ENCODE measurements at regions not wholly inside any gene's neighbourhood (a gene's known extent, or its start where the extent isn't known, plus 50 kb on each side); places are given as distances from the start of the nearest gene placed in this dataset.
"Not testable (repeated sequence)": the region's sequence is repeated elsewhere in the genome, so short reads cannot be mapped to it uniquely, and the experiment has no call there.

GRCh38 chrX:42832764-42833549 lies 55.0 kb upstream of the PPP1R2C start:
- no peak for DNase-seq (ENCODE audit: low read depth)

DNA sequence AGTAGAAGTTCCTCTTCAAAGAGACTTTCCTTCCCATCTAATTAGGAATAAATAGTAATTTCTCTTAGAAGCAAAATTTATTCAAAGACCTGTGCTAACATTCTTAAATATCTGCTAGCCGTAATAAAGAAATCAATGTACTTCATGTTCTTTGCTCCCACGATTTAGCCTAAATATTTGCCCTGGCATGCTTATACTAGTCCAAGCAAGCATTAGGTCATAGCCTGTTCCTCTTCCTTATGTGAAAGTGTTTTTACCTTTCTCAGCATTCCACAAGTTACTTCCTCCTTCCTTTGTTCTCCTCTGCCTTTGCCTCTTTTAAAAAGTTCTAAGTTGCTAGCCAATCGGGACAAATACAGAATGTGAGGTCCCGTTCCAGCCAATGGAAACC lies 55.6 kb upstream of the PPP1R2C start:
- DNase-seq (ENCODE audit: low read depth) = not testable (repeated sequence)

DNA sequence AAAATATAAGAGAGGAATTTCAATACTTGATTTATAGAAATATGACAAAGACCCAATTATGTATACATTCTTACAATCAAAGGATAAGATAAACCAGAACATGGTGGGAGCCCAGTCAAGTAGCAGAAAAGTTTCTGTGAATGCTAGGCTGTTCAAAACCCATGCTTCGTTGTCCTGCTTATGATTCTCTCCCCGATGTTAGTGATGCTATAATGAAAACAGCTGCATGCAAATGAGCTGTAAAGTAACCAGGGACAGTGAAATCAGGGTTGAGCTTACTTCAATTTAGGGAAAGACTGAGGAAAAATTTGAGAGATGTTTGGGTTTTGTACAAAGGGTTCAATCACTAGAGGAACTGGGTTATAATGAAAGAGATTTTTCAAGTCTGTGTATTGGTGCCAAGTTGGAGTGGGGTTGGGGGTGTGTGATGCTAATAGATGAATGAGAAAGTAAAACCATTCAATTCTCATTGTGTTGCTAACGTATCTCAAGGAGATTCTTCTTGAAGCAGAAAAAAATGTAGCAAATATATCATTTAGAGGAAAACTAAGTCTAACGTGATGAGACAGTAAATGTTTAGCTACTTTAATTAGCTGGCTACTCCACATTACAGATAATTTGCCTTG lies 59.3 kb upstream of the PPP1R2C start:
- no peak for DNase-seq (ENCODE audit: low read depth)

- no peak for DNase-seq (ENCODE audit: low read depth)
Observed at GRCh38 chrX:42837747-42838146, 59.8 kb upstream of the PPP1R2C start.

DNA sequence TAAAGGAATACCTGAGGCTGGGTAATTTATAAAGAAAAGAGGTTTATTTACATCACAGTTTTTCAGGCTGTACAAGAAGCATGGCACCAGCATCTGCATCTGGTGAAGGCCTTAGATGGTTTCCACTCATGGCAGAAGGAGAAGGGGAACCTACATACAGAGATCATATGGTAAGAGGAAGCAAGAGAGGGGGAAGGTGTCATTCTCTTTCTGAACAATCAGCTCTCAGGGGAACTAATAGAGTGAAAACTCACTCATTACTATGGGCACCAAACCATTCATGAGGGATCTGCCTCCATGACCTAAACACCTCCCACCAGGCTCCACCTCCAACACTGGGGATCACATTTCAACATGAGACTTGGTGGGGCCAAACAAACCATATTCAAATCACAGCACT lies 61.7 kb upstream of the PPP1R2C start:
- DNase-seq (ENCODE audit: low read depth) = no peak

DNA sequence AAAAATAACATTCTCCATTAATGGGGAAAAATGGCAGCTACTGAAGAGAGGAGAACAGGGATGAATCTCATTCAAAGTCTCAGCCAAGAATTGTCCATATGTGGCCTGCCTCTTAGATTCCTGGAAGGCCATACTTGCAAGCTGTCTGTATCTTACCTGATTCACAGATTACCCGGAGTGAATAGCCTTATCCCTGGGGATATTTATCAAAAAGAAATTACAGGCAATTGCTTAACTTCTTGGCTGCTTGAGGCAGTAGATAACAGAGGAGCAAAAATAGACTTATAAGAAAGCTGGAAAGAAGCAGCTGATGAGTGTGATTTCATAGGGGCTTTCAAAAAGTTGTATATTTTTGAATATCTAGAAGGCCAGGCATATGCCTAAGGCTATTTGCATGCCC lies 68.8 kb upstream of the PPP1R2C start:
- no peak for DNase-seq (ENCODE audit: low read depth)

- no peak for DNase-seq (ENCODE audit: low read depth)
Observed at GRCh38 chrX:42855259-42855658, 77.3 kb upstream of the PPP1R2C start.

GRCh38 chrX:42857766-42858165 lies 79.8 kb upstream of the PPP1R2C start:
- DNase-seq (ENCODE audit: low read depth) = no peak

DNA sequence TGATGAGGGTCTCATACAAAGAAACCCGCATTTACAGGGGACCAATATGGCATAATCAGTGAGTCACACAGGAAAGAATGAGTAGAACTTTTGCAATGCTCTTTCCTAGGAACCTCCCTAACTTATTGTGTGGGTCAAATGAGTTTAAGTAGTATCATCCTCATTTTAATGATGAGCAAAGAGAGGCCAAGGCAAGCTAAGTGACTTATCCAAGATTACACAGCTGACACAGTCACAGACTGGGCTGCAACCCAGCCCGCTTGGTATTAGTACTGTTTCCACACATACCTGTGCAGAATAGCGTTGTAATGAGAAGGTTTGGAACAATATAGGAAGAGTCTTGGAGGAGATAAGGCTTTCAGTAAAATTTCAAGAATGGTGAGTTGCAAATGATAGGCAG lies 91.0 kb upstream of the PPP1R2C start:
- DNase-seq (ENCODE audit: low read depth) = no peak

DNA sequence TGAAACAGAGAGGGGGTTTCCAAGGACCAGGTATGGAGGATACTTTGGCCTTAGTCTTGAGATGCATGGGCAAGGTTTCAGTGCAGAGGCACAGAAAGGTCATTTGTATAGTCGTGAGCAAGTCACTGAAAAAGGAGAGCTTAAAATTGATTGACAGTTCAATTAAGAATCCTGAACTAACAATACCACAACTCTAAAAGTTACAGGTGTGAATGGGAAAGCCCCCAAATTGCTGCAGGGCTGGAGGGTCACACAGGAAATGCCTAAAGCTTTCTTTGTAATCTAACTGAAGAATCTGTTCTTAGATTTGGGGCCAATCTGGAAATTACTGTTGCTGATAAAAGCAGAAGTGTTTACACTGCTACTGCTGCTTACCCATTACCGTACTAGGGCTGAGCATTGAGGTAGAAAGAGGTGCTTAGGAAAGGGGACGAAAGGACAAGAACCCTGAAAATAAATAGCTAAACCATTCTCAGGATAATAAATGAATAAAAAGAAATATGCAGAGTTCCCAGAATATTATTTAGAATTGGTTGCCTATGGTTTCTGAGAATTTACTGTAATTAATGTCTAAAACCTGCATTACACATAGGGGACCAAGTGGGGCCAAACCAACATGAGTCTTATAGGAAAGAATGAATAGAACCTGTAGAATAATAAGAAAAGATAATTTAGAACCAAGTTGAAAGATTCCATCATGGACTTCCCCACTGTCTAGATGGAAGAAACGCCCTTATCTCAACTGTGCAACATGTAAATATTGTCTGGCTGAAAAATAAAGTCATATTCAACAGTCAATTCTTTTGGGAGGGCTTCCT lies 91.9 kb upstream of the PPP1R2C start:
- DNase-seq (ENCODE audit: low read depth) = no peak

DNA sequence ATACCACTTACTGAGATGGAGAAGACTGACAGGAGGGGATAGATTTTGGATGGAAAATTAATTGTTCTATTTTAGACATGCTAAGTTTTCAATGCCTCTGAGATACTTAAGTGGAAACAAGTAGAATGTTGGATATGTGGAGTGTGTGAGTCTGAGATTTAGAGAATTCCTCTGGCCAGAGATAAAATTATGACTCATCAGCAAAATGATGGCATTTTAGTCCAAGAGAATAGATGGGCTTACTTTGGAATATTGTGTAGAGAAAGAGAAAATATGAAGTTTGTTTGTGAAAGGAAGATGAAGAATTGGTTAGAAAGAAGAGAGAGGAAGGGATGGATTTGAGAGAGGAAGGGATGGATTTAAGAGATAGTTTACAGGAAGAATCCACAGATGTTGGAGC lies 108.6 kb upstream of the PPP1R2C start:
- no peak for DNase-seq (ENCODE audit: low read depth)

- no peak for DNase-seq (ENCODE audit: low read depth)
Observed at GRCh38 chrX:42900947-42901346, 123.0 kb upstream of the PPP1R2C start.

DNA sequence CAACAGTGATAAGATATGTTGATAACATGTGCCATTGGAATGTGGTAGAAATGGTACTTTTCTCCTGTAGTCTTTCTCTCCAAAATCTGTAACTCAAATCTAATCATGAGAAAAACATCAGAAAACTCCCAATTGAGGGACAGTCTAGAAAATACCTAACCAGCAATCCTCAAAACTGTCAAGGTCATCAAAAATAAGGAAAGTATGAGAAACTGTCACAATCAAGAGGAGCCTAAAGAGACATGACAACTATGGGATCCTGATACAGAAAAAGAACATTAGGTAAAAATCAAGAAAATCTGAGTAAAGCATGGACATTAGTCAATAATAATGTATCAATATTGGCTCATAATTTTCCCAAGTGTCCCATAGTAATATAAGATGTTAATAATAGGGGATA lies 124.5 kb upstream of the PPP1R2C start:
- DNase-seq (ENCODE audit: low read depth) = no peak

DNA sequence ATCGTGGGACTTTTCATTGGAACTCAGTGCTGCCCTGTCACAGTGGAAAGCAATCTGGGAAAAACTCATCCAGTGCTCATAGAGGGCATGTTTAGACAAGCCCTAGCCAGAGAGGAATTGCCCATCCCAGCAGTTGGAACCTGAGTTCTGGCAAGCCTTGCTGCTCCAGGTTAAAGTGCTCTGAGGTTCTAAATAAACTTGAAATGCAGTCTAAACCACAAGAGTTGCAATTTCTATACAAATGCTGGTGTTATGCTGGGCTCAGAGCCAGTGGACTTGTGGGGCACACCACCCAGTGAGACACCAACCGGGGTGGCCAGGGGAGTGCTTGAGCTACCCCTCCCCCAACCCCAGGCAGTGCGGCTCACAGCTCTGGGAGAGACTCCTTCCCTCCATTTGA lies 142.8 kb upstream of the PPP1R2C start:
- no peak for DNase-seq (ENCODE audit: low read depth)

DNA sequence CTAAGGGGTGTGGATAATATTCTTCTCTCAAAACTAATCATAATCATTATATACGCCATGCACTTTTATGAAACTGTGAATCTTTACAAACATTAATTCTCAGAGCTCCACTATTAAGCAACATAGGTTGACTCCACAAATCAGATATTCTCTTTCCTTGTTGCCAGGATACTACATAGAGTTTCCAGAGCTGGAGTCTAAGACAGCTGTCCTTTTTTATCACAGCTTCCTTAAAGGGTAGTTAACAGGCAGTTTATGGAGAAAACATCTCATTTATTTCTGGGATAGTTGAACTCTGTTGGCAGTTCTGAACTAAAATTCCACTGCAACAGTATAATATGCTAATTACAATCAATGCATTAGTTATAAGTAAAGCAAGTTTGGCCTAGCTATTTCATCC lies 152.1 kb upstream of the PPP1R2C start:
- DNase-seq (ENCODE audit: low read depth) = no peak

GRCh38 chrX:42930951-42931350 lies 153.0 kb upstream of the PPP1R2C start:
- DNase-seq (ENCODE audit: low read depth) = no peak

DNA sequence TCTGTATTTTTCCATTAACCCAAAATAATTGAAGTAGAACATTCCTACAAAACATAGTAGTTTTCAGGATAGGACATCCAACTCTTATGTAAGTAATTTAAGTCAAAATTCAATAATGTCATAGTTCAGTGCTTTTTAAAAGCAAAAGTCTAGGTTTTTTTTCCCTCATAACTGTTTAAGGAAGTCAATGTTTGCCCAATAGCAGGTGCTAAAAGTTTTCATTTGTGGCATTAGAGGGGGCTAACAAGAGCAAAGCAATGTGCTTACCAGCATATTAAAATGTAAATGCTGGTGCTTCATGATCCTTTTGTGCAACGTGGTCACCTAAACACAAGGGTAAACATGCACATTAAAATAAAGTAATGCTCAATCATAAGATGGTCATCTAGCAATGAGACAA lies 155.2 kb upstream of the PPP1R2C start:
- no peak for DNase-seq (ENCODE audit: low read depth)

GRCh38 chrX:42934020-42934726 lies 156.2 kb upstream of the PPP1R2C start:
- no peak for DNase-seq (ENCODE audit: low read depth)

DNA sequence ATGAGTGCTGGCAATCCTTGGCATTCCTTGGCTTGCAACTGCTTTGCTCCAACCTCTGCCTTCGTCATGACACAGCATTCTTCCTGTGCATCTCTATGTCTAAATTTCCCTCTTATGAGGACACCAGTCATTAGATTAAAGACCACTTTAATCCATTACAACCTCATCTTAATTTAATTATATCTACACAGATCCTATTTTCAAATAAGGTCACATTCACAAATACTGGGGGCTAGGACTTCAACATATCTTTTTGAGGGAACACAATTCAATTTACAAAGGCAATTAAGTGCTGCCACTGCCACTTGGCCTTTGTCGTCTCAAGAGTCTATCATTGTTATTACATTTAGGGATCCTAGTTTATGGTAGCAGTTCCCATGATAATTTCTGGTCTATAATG lies 163.7 kb upstream of the PPP1R2C start:
- DNase-seq (ENCODE audit: low read depth) = no peak

- DNase-seq (ENCODE audit: low read depth) = no peak
Observed at GRCh38 chrX:42943051-42943974, 165.3 kb upstream of the PPP1R2C start.

DNA sequence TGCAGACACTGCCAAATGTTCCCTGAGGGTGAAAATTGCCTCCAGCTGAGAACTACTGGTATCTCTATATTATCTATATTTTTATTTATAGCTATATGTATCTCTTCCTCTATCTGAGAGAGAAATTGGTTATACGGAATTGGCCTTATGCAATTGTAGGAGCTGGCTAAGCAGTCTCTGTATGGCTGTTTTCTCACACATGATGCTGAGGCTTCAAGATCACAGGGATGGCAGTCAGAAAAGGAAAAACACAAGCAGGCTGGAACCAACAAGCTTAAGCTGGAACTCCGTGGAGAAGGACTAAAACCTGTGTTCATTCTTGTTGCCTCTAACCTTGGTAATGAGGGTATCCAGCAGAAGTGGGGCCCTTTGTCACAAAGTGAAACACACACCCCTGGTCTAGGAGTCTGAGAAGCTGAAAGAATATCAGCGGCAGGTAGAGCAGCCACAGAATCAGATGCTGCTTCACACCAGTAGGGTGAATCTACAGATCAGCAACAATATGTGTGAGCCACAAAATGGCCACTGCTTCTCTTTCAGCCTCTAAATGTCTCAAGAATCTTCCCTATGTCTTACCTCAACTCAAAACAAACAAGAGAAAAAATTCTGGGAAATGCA lies 166.5 kb upstream of the PPP1R2C start:
- no peak for DNase-seq (ENCODE audit: low read depth)
